Parathyroid adenoma (tissue), 2 donors: ENCODE measurements at regions not wholly inside any gene's neighbourhood (a gene's known extent, or its start where the extent isn't known, plus 50 kb on each side); places are given as distances from the start of the nearest gene placed in this dataset.

Experiments
- H2AFZ ChIP-seq: fragments of 300-600 bp; sonication (generic); one replicate; pipeline ENCODE4 v1.7.0; 2017; ENCODE audit warnings: antibody characterized with exemption, mild to moderate bottlenecking
- H3K27ac ChIP-seq: fragments of 300-600 bp; sonication (generic); one replicate; pipeline ENCODE4 v1.7.0; 2017
- H3K27me3 ChIP-seq: fragments of 300-600 bp; sonication (generic); one replicate; pipeline ENCODE4 v1.7.0; 2017; ENCODE audit warnings: low read length; ENCODE audit not compliant: control insufficient read depth, insufficient read depth
- H3K36me3 ChIP-seq: fragments of 300-600 bp; sonication (generic); one replicate; pipeline ENCODE4 v1.7.0; 2017; ENCODE audit warnings: low read length; ENCODE audit not compliant: control insufficient read depth, insufficient read depth
- H3K4me1 ChIP-seq: fragments of 300-600 bp; sonication (generic); one replicate; pipeline ENCODE4 v1.7.0; 2017; ENCODE audit warnings: control low read depth
- H3K4me2 ChIP-seq: fragments of 300-600 bp; sonication (generic); one replicate; pipeline ENCODE4 v1.7.0; 2017; ENCODE audit warnings: low read length
- H3K4me3 ChIP-seq: fragments of 300-600 bp; sonication (generic); one replicate; pipeline ENCODE4 v1.7.0; 2017; ENCODE audit warnings: low read depth, low read length
- H3K79me2 ChIP-seq: fragments of 300-600 bp; sonication (generic); one replicate; pipeline ENCODE4 v1.7.0; 2017; ENCODE audit warnings: control low read depth
- H3K9ac ChIP-seq: fragments of 300-600 bp; sonication (generic); one replicate; pipeline ENCODE4 v1.7.0; 2017; ENCODE audit warnings: mild to moderate bottlenecking
- H3K9me3 ChIP-seq: fragments of 300-600 bp; sonication (generic); one replicate; pipeline ENCODE4 v1.7.0; 2017; ENCODE audit warnings: low read length; ENCODE audit not compliant: control insufficient read depth
- CTCF ChIP-seq: fragments of 300-600 bp; sonication (generic); IDR thresholded peaks from one replicate; pipeline ENCODE4 v1.7.0; 2017; ENCODE audit warnings: antibody characterized with exemption, mild to moderate bottlenecking
- donor health status: primary hyperparathyroidism.

GRCh38 chr2:183564726-183565125 is 440.5 kb downstream of the NUP35 start:
- Histone ChIP-seq H3K79me2 (no peaks in the 10 kb centered on the region), H3K27me3 (no peaks in the 10 kb centered on the region), H3K36me3 (no peaks in the 10 kb centered on the region), H2AFZ (no peak overlapping the region), H3K4me1 (no peaks in the 10 kb centered on the region), H3K9me3 (no peaks in the 10 kb centered on the region), H3K9ac (no peak overlapping the region), H3K4me2 (no peak overlapping the region), H3K4me3 (no peak overlapping the region), H3K27ac (no peak overlapping the region)
- TF ChIP-seq CTCF: no peak

GRCh38 chr2:183575481-183575880 is 451.2 kb downstream of the NUP35 start:
- Histone ChIP-seq H3K36me3 (no peaks in the 10 kb centered on the region), H3K9ac (no peak overlapping the region), H3K79me2 (no peaks in the 10 kb centered on the region), H3K27ac (no peak overlapping the region), H3K4me2 (no peak overlapping the region), H2AFZ (no peak overlapping the region), H3K9me3 (peaks cover 3% of the 10 kb centered on the region), H3K4me3 (no peak overlapping the region), H3K27me3 (no peaks in the 10 kb centered on the region), H3K4me1 (no peaks in the 10 kb centered on the region)
- no peak for TF ChIP-seq CTCF

GRCh38 chr2:183579686-183580085 is 455.4 kb downstream of the NUP35 start:
- no peak overlapping the region for H3K9ac ChIP-seq

GRCh38 chr2:183592271-183592670 is 468.0 kb downstream of the NUP35 start:
- no peak overlapping the region for H3K4me3 ChIP-seq
- no peak overlapping the region for H2AFZ ChIP-seq
- no peaks in the 10 kb centered on the region for H3K79me2 ChIP-seq
- no peaks in the 10 kb centered on the region for H3K36me3 ChIP-seq
- no peak overlapping the region for H3K9ac ChIP-seq
- H3K4me2 ChIP-seq: no peak overlapping the region
- H3K27ac ChIP-seq: no peak overlapping the region
- no peaks in the 10 kb centered on the region for H3K27me3 ChIP-seq
- no peak for TF ChIP-seq CTCF
- no peaks in the 10 kb centered on the region for H3K4me1 ChIP-seq
- H3K9me3 ChIP-seq: no peaks in the 10 kb centered on the region

More at GRCh38 chr2:183579686-183580085, 455.4 kb downstream of the NUP35 start:
- no peak for TF ChIP-seq CTCF
- H3K4me1 ChIP-seq: no peaks in the 10 kb centered on the region
- H3K79me2 ChIP-seq: no peaks in the 10 kb centered on the region
- no peak overlapping the region for H3K4me3 ChIP-seq
- no peak overlapping the region for H3K4me2 ChIP-seq
- no peaks in the 10 kb centered on the region for H3K27me3 ChIP-seq
- no peak overlapping the region for H2AFZ ChIP-seq
- no peaks in the 10 kb centered on the region for H3K9me3 ChIP-seq
- no peak overlapping the region for H3K27ac ChIP-seq
- H3K36me3 ChIP-seq: no peaks in the 10 kb centered on the region

- Histone ChIP-seq H3K4me3 (no peak overlapping the region), H3K4me1 (no peaks in the 10 kb centered on the region), H2AFZ (no peak overlapping the region), H3K27me3 (no peaks in the 10 kb centered on the region), H3K36me3 (no peaks in the 10 kb centered on the region), H3K4me2 (no peak overlapping the region), H3K9ac (no peak overlapping the region), H3K9me3 (no peaks in the 10 kb centered on the region), H3K27ac (no peak overlapping the region), H3K79me2 (no peaks in the 10 kb centered on the region)
- no peak for TF ChIP-seq CTCF
These were observed 469.9 kb downstream of the NUP35 start for GRCh38 chr2:183594150-183594549.
